ENCODE measurements at regions not wholly inside any gene's neighbourhood (a gene's known extent, or its start where the extent isn't known, plus 50 kb on each side); places are given as distances from the start of the nearest gene placed in this dataset.

DNA sequence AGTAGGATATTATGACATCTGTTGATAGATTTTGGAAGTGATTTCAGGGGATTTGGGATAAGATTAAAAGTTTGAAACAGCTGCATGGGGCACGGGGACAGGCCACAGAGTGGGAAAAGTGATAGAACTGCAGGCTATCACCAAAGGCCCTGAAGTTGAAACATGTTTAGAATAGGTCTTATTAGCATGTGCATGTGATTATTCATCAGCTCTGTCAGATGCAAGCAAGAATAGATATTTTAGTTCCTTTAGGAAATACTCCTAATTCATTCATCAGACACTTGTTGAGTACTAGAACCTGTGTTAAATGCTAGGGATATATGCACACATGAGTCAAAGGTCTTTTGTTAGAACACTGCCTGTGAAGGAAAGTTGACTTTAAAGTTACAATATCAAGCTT is 261.2 kb upstream of the MAN1A1 start:
- TF ChIP-seq, protein P1, sequence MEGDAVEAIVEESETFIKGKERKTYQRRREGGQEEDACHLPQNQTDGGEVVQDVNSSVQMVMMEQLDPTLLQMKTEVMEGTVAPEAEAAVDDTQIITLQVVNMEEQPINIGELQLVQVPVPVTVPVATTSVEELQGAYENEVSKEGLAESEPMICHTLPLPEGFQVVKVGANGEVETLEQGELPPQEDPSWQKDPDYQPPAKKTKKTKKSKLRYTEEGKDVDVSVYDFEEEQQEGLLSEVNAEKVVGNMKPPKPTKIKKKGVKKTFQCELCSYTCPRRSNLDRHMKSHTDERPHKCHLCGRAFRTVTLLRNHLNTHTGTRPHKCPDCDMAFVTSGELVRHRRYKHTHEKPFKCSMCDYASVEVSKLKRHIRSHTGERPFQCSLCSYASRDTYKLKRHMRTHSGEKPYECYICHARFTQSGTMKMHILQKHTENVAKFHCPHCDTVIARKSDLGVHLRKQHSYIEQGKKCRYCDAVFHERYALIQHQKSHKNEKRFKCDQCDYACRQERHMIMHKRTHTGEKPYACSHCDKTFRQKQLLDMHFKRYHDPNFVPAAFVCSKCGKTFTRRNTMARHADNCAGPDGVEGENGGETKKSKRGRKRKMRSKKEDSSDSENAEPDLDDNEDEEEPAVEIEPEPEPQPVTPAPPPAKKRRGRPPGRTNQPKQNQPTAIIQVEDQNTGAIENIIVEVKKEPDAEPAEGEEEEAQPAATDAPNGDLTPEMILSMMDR (IDR thresholded peaks at IDR 0.05) = no peak
- no peak for TF ChIP-seq POLR2A (IDR thresholded peaks at IDR 0.05)

Measured in uterus (tissue), 2 donors.